Cardiac fibroblast (primary cell): ENCODE measurements at regions not wholly inside any gene's neighbourhood (a gene's known extent, or its start where the extent isn't known, plus 50 kb on each side); places are given as distances from the start of the nearest gene placed in this dataset.

Source experiments
- DNase-seq, 2 donors: peaks; one replicate each; pipeline versions ENCODE4 v3.0.0 to v3.0.0-alpha.2; 2010; ENCODE audit warnings: low read depth in 2 of 2
- H3K4me3 ChIP-seq, 2 donors: replicated peaks in 1 of 2; 1 replicate in 1 of 2; 2 replicates in 1 of 2; pipeline ENCODE4 v1.5.1; 2011; ENCODE audit warnings: low read depth in 2 of 2, low read length in 2 of 2, mild to moderate bottlenecking in 2 of 2, moderate library complexity in 1 of 2
- CTCF ChIP-seq: IDR thresholded peaks from one replicate; pipeline ENCODE4 v1.5.1; 2011; ENCODE audit warnings: low read depth, mild to moderate bottlenecking, low read length, inconsistent platforms

- DNase-seq, result no peak
- TF ChIP-seq CTCF, result no peak
- H3K4me3 ChIP-seq, result no peak overlapping the region
Measured at GRCh38 chr17:36885771-36886377, 51.4 kb upstream of the LHX1 start.
